ENCODE measurements at regions not wholly inside any gene's neighbourhood (a gene's known extent, or its start where the extent isn't known, plus 50 kb on each side); places are given as distances from the start of the nearest gene placed in this dataset.

- no peak for DNase-seq
These were observed 459.0 kb downstream of the BCL11A start for GRCh38 chr2:60094450-60094929.

- DNase-seq: no peak
These were observed 460.7 kb downstream of the BCL11A start for GRCh38 chr2:60092781-60093180.

- DNase-seq: no peak
These were observed 461.6 kb downstream of the BCL11A start for GRCh38 chr2:60091894-60092293.

- no peak for DNase-seq
These were observed 462.2 kb downstream of the BCL11A start for GRCh38 chr2:60091266-60091665.

- no peak for DNase-seq
These were observed 473.9 kb downstream of the BCL11A start for GRCh38 chr2:60079562-60079961.

- no peak for DNase-seq
These were observed 478.4 kb downstream of the BCL11A start for GRCh38 chr2:60075048-60075447.

GRCh38 chr2:60073201-60073600 lies 480.3 kb downstream of the BCL11A start:
- DNase-seq: no peak

GRCh38 chr2:60072609-60073008 lies 480.8 kb downstream of the BCL11A start:
- DNase-seq: no peak

GRCh38 chr2:60071490-60071831 lies 482.0 kb downstream of the BCL11A start:
- DNase-seq: no peak

- DNase-seq: no peak
These were observed 482.5 kb downstream of the BCL11A start for GRCh38 chr2:60070736-60071489.

- DNase-seq: no peak
These were observed 483.3 kb downstream of the BCL11A start for GRCh38 chr2:60070196-60070595.

- no peak for DNase-seq
These were observed 484.7 kb downstream of the BCL11A start for GRCh38 chr2:60068755-60069154.

GRCh38 chr2:60067006-60067405 lies 486.4 kb downstream of the BCL11A start:
- no peak for DNase-seq

- no peak for DNase-seq
These were observed 487.2 kb downstream of the BCL11A start for GRCh38 chr2:60066096-60066839.

- DNase-seq: no peak
These were observed 488.6 kb downstream of the BCL11A start for GRCh38 chr2:60064687-60065389.

- DNase-seq: no peak
These were observed 494.7 kb downstream of the BCL11A start for GRCh38 chr2:60058781-60059180.

- no peak for DNase-seq
These were observed 498.7 kb downstream of the BCL11A start for GRCh38 chr2:60054571-60055340.

- DNase-seq: no peak
These were observed 499.7 kb downstream of the BCL11A start for GRCh38 chr2:60053791-60054190.

GRCh38 chr2:60052601-60053000 lies 500.9 kb downstream of the BCL11A start:
- no peak for DNase-seq

GRCh38 chr2:60051991-60052390 lies 501.5 kb downstream of the BCL11A start:
- DNase-seq: no peak

- no peak for DNase-seq
These were observed 505.4 kb downstream of the BCL11A start for GRCh38 chr2:60047944-60048525.

- no peak for DNase-seq
These were observed 506.1 kb downstream of the BCL11A start for GRCh38 chr2:60047347-60047746.

- DNase-seq: no peak
These were observed 506.9 kb downstream of the BCL11A start for GRCh38 chr2:60046529-60046928.
